Right lobe of liver (tissue), 6 donors: ENCODE measurements at regions not wholly inside any gene's neighbourhood (a gene's known extent, or its start where the extent isn't known, plus 50 kb on each side); places are given as distances from the start of the nearest gene placed in this dataset.

ENCODE experiments used
- ATAC-seq, 4 donors: fragments of 200-7000 bp; cut with Tn5 transposase; one replicate each; pipeline ENCODE4 v1.9.1; 2020; ENCODE audit warnings: mild to moderate bottlenecking in 4 of 4, moderate library complexity in 4 of 4
- DNase-seq, 3 donors: peaks; one replicate each; pipeline ENCODE4 v3.0.0-alpha.2; 2020
- H3K27ac ChIP-seq, 3 donors: fragments of 200-600 bp; one replicate each; pipeline ENCODE4 v1.8.0; 2022
- H3K27me3 ChIP-seq, 2 donors: fragments of 200-600 bp; one replicate each; pipeline ENCODE4 v1.8.0; 2022
- H3K36me3 ChIP-seq, 4 donors: fragments of 200-600 bp; sonication (generic) in 1 of 4; one replicate each; pipeline versions ENCODE4 v1.5.1 to v1.8.0; 2017 to 2022; ENCODE audit warnings: control low read depth in 1 of 4
- H3K4me1 ChIP-seq, 4 donors: fragments of 200-600 bp; sonication (generic) in 1 of 4; one replicate each; pipeline versions ENCODE4 v1.5.1 to v1.8.0; 2017 to 2022; ENCODE audit warnings: control low read depth in 1 of 4
- H3K4me3 ChIP-seq, 3 donors: fragments of 200-600 bp; one replicate each; pipeline ENCODE4 v1.8.0; 2022
- H3K9me3 ChIP-seq, 4 donors: fragments of 200-600 bp; sonication (generic) in 1 of 4; one replicate each; pipeline versions ENCODE4 v1.5.1 to v1.8.0; 2017 to 2022; ENCODE audit warnings: control low read depth in 1 of 4
- POLR2A ChIP-seq: fragments of 450-650 bp; IDR thresholded peaks from one replicate; pipeline ENCODE4 v1.6.1; 2017; ENCODE audit warnings: antibody characterized with exemption, mild to moderate bottlenecking
- WGBS: methylation state at CpG from one replicate; pipeline ENCODE4 v1.1.6; 2018; ENCODE audit warnings: low coverage, low lambda C conversion rate; ENCODE audit not compliant: insufficient coverage; ENCODE audit errors: missing lambda C conversion rate; 5-methylcytosine and 5-hydroxymethylcytosine counted together
- intact Hi-C, 2 donors: fragments of 100-400 bp; cut with DNase I; formaldehyde crosslinking; loops; one replicate each; pipeline versions ENCODE4 v1.11.2 to v1.14.1; 2022
- TF ChIP-seq, protein P1 (sequence below), 4 donors: fragments of 200-600 bp in 3 of 4; fragments of 450-650 bp in 1 of 4; IDR thresholded peaks; one replicate each; pipeline versions ENCODE4 v1.5.1 to v1.8.0; 2016 to 2022; ENCODE audit warnings: antibody characterized with exemption in 4 of 4, mild to moderate bottlenecking in 2 of 4
- donor health status: DM: no; HTN: yes; CAD: no.
- donor health status: DM: no; HTN: no; CAD: no.
- donor health status: DM: no; HTN: no; CAD: no.
- donor health status: DM: no; HTN: yes; CAD: no.
- donor health status: DM: no; HTN: yes; CAD: no.

DNA sequence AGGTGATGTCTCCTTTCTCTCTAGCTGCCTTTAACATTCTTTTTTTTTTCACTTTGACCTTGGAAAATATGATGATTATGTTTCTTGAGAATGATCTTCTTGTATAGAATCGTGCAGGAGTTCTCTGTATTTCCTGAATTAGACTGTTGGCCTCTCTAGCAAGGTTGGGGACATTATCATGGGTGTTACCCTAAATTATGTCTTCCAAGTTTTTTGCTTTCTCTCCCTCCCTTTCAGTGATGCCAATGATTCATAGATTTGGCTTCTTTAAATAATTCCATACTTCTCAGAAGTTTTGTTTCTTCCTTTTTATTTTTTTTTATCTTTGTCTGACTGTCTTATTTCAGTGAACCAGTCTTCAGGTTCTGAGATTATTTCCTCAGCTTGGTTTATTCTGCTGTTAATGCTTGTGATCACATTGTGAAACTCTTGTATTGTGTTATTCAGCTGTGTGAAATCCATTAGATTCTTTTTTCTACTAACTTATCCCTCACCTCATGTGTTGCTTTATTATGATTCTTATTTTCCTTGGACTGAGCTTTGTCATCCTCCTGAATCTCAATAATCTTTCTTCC is 268.4 kb upstream of the NRIP1 start:
- TF ChIP-seq, protein P1, sequence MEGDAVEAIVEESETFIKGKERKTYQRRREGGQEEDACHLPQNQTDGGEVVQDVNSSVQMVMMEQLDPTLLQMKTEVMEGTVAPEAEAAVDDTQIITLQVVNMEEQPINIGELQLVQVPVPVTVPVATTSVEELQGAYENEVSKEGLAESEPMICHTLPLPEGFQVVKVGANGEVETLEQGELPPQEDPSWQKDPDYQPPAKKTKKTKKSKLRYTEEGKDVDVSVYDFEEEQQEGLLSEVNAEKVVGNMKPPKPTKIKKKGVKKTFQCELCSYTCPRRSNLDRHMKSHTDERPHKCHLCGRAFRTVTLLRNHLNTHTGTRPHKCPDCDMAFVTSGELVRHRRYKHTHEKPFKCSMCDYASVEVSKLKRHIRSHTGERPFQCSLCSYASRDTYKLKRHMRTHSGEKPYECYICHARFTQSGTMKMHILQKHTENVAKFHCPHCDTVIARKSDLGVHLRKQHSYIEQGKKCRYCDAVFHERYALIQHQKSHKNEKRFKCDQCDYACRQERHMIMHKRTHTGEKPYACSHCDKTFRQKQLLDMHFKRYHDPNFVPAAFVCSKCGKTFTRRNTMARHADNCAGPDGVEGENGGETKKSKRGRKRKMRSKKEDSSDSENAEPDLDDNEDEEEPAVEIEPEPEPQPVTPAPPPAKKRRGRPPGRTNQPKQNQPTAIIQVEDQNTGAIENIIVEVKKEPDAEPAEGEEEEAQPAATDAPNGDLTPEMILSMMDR (IDR thresholded peaks at IDR 0.05) = no peak
- no peak for TF ChIP-seq POLR2A
- no peak for ATAC-seq

DNA sequence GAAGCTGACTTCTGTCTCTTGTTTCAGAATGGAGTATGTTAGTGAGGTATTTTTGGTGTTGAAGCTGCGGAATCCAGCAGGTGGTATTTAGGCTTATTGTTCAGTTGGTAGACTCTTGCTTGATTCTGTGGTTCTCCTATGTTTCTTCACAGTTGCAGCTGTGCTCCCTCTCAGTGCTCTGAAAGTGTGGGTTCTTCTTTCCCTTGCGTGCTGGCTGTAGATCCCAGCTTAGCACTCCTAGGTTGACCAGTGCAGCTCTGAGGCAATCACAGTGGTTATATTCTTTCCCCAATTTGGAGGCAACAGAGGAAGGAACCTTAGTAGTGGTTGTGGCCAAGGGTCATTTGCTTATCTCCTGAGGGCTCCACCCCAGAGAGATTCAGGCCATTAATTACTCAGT is 269.2 kb upstream of the NRIP1 start:
- no peak for ATAC-seq
- no peak for DNase-seq
- 100% methylated on average over 2 of the region's 2 CpGs for WGBS
- intact Hi-C loops = no loop called here
- TF ChIP-seq, protein P1 (IDR thresholded peaks at IDR 0.05) = no peak
- no peak for TF ChIP-seq POLR2A
- no peak overlapping the region for H3K4me3 ChIP-seq
- H3K27me3 ChIP-seq = no peaks in the 10 kb centered on the region
- H3K36me3 ChIP-seq = no peaks in the 10 kb centered on the region
- no peaks in the 10 kb centered on the region for H3K9me3 ChIP-seq
- H3K27ac ChIP-seq = no peak overlapping the region
- H3K4me1 ChIP-seq = no peaks in the 10 kb centered on the region

More for the DNA sequence above, 268.4 kb upstream of the NRIP1 start:
- Histone ChIP-seq H3K36me3 (no peaks in the 10 kb centered on the region), H3K4me1 (no peaks in the 10 kb centered on the region), H3K27ac (no peak overlapping the region), H3K9me3 (no peaks in the 10 kb centered on the region), H3K4me3 (no peak overlapping the region), H3K27me3 (no peaks in the 10 kb centered on the region)
- intact Hi-C loops = no loop called here
- DNase-seq = no peak
- WGBS = 27% methylated on average over 1 of the region's 1 CpG

DNA sequence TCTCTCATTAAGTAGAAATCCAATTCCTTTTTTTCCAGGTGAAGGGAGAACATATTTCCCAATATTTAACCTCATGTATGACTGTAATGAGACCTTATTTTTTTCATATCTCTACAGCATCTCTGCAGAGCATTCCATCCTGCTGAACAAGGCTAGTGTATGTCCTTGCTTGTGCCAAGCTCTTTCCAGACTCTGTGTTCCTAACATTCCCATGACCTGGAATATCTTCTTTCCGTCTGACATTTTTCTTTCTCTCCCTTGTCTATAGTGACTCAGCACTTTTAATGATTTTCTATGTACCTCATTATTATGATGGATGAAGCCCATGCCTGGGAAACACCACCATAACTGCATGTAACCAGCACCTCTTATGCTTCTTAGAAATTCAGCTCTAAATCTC is 278.3 kb upstream of the NRIP1 start:
- DNase-seq (no peak), ATAC-seq (no peak)
- TF ChIP-seq, protein P1 (IDR thresholded peaks at IDR 0.05) = no peak
- TF ChIP-seq POLR2A = no peak
- Histone ChIP-seq H3K27me3 (no peaks in the 10 kb centered on the region), H3K27ac (no peak overlapping the region), H3K9me3 (no peaks in the 10 kb centered on the region), H3K4me3 (no peak overlapping the region), H3K36me3 (no peaks in the 10 kb centered on the region), H3K4me1 (no peaks in the 10 kb centered on the region)
- intact Hi-C loops = no loop called here
- WGBS = 50% methylated on average over 1 of the region's 1 CpG

DNA sequence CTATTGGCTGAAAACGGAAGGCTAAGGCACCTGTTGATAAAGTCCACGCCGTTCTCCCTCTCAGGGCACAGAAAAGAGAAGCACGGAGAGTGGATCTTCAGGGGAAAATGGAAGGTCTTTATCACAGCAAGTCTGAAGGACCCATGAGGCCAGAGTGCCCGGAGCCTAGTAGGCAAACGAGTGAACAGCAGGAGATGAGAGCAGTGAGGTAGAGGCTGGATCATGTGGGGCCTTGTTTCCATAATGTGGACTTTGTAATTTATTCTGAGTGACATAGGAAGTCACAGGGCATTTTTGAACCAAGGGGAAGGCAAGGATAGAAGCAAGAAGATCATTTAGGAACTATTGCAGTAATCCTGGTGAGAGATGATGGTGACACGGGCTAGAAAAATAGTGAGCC is 287.2 kb upstream of the NRIP1 start:
- no peak for ATAC-seq
- Histone ChIP-seq H3K4me1 (no peaks in the 10 kb centered on the region), H3K9me3 (no peaks in the 10 kb centered on the region), H3K27me3 (no peaks in the 10 kb centered on the region), H3K36me3 (no peaks in the 10 kb centered on the region), H3K27ac (no peak overlapping the region), H3K4me3 (no peak overlapping the region)
- WGBS = 85% methylated on average over 7 of the region's 7 CpGs
- TF ChIP-seq, protein P1 (IDR thresholded peaks at IDR 0.05) = no peak
- TF ChIP-seq POLR2A = no peak
- intact Hi-C loops = no loop called here
- DNase-seq = no peak

DNA sequence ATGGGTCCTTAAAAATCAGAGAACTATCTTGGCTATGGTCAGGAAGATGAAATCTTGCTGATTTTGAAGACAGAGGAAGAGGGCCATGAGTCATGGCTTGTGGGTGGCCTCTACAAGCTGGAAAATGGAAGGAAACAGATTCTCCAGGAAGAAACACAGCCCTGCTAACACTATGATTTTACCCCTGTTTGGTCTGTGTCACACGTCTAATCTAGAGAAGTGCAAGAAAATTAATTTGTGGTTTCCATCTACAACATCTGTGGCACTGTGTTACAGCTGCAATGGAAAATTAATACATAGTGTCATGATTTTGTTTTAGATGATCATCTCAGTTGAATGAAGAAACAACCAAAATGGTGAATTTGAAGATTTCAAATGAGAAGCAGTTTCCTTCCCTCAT is 288.7 kb upstream of the NRIP1 start:
- no peak overlapping the region for H3K27ac ChIP-seq
- H3K27me3 ChIP-seq = no peaks in the 10 kb centered on the region
- intact Hi-C loops = no loop called here
- TF ChIP-seq POLR2A = no peak
- TF ChIP-seq, protein P1 (IDR thresholded peaks at IDR 0.05) = no peak
- H3K9me3 ChIP-seq = no peaks in the 10 kb centered on the region
- H3K36me3 ChIP-seq = no peaks in the 10 kb centered on the region
- H3K4me3 ChIP-seq = no peak overlapping the region
- 80% methylated on average over 1 of the region's 1 CpG for WGBS
- no peak for DNase-seq
- no peak for ATAC-seq
- no peaks in the 10 kb centered on the region for H3K4me1 ChIP-seq
